Stimulated activated CD4-positive, alpha-beta T cell treated with anti-CD3 and anti-CD28 coated beads, Interleukin-12 subunit alpha, Interleukin-12 subunit beta, amount 100 ng/mL, for 48 hours (primary cell): ENCODE measurements at regions not wholly inside any gene's neighbourhood (a gene's known extent, or its start where the extent isn't known, plus 50 kb on each side); places are given as distances from the start of the nearest gene placed in this dataset.
"Not testable (repeated sequence)": the region's sequence is repeated elsewhere in the genome, so short reads cannot be mapped to it uniquely, and the experiment has no call there.

ENCODE experiments used
- DNase-seq, 3 donors: peaks; one replicate each; pipeline ENCODE4 v3.0.0-alpha.2; 2020; ENCODE audit warnings: low read depth in 2 of 3, low spot score in 1 of 3

GRCh38 chr4:85018983-85019382 lies 52.5 kb upstream of the WDFY3 start:
- DNase-seq: no peak

GRCh38 chr4:85019411-85019810 lies 52.9 kb upstream of the WDFY3 start:
- no peak for DNase-seq

- DNase-seq: no peak
Observed at GRCh38 chr4:85024671-85025070, 58.2 kb upstream of the WDFY3 start.

GRCh38 chr4:85028910-85029309 lies 62.4 kb upstream of the WDFY3 start:
- no peak for DNase-seq

- DNase-seq: no peak
Observed at GRCh38 chr4:85029453-85029852, 63.0 kb upstream of the WDFY3 start.

GRCh38 chr4:85030156-85030555 lies 63.7 kb upstream of the WDFY3 start:
- DNase-seq: no peak

- not testable (repeated sequence) for DNase-seq
Observed at GRCh38 chr4:85033838-85034237, 67.3 kb upstream of the WDFY3 start.

- DNase-seq: no peak
Observed at GRCh38 chr4:85039526-85039925, 73.0 kb upstream of the WDFY3 start.

- DNase-seq: not testable (repeated sequence)
Observed at GRCh38 chr4:85043812-85044496, 77.5 kb upstream of the WDFY3 start.

- DNase-seq: no peak
Observed at GRCh38 chr4:85050736-85051135, 84.2 kb upstream of the WDFY3 start.

GRCh38 chr4:85051526-85051925 lies 85.0 kb upstream of the WDFY3 start:
- DNase-seq: no peak

- not testable (repeated sequence) for DNase-seq
Observed at GRCh38 chr4:85054925-85055324, 88.4 kb upstream of the WDFY3 start.

GRCh38 chr4:85058551-85058950 lies 92.1 kb upstream of the WDFY3 start:
- DNase-seq: no peak

GRCh38 chr4:85061974-85062373 lies 95.5 kb upstream of the WDFY3 start:
- no peak for DNase-seq

GRCh38 chr4:85062466-85062865 lies 96.0 kb upstream of the WDFY3 start:
- DNase-seq: no peak

- no peak for DNase-seq
Observed at GRCh38 chr4:85067342-85067741, 100.9 kb upstream of the WDFY3 start.

- DNase-seq: no peak
Observed at GRCh38 chr4:85078016-85078415, 111.5 kb upstream of the WDFY3 start.

- no peak for DNase-seq
Observed at GRCh38 chr4:85081196-85081595, 114.7 kb upstream of the WDFY3 start.

- DNase-seq: peak in 1 of 3 donors; percentile 19
Observed at GRCh38 chr4:85084371-85085094, 118.0 kb upstream of the WDFY3 start.

GRCh38 chr4:85086721-85087120 lies 120.2 kb upstream of the WDFY3 start:
- no peak for DNase-seq

GRCh38 chr4:85092536-85092935 lies 126.0 kb upstream of the WDFY3 start:
- DNase-seq: no peak

GRCh38 chr4:85092943-85093342 lies 126.5 kb upstream of the WDFY3 start:
- DNase-seq: no peak

GRCh38 chr4:85094735-85095134 lies 128.2 kb upstream of the WDFY3 start:
- DNase-seq: no peak
